Lower leg skin (tissue), 4 donors: ENCODE measurements at regions not wholly inside any gene's neighbourhood (a gene's known extent, or its start where the extent isn't known, plus 50 kb on each side); places are given as distances from the start of the nearest gene placed in this dataset.
"Not testable (repeated sequence)": the region's sequence is repeated elsewhere in the genome, so short reads cannot be mapped to it uniquely, and the experiment has no call there.

Source experiments
- DNase-seq, 2 donors: peaks; one replicate each; pipeline ENCODE4 v3.0.0-alpha.2; 2019; ENCODE audit warnings: low spot score in 2 of 2
- H3K4me3 ChIP-seq: fragments of 200-600 bp; sonication (generic); 2 replicates; pipeline ENCODE4 v1.5.1; 2017; ENCODE audit warnings: mild to moderate bottlenecking, low read depth; ENCODE audit not compliant: poor library complexity, severe bottlenecking
- POLR2A ChIP-seq, 2 donors: fragments of 450-650 bp; IDR thresholded peaks; one replicate each; pipeline ENCODE4 v1.6.1; 2016 to 2017; ENCODE audit warnings: antibody characterized with exemption in 2 of 2, mild to moderate bottlenecking in 1 of 2, moderate library complexity in 1 of 2
- WGBS, 2 donors: methylation state at CpG; one replicate each; pipeline ENCODE4 v1.1.5; 2018; 5-methylcytosine and 5-hydroxymethylcytosine counted together
- intact Hi-C: fragments of 100-400 bp; cut with DNase I; formaldehyde crosslinking; loops from one replicate; pipeline ENCODE4 v1.15.0; 2023; ENCODE audit warnings: low total_unique reads
- TF ChIP-seq, protein P1 (sequence below), 3 donors: fragments of 450-650 bp; IDR thresholded peaks; one replicate each; pipeline ENCODE4 v1.5.1; 2016; ENCODE audit warnings: antibody characterized with exemption in 3 of 3, mild to moderate bottlenecking in 3 of 3, moderate library complexity in 2 of 3

DNA sequence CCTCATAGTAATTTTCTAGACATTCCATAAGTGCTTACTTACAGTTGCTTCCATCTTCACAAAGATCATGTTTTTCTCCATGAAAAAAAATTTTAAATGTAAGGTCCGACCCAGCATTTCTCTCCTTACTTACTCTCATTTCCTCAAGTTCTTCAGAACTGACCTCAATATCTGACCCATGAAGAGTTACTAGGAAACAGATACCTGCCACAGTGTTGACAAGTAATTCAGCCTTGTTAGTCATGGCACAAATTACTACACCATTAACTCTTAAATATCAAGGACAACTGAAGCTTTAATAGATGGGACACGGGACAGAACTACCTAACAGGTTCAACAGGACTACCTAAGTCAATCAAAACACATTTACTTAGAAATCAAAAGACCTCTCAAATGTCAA lies 316.2 kb downstream of the POM121L12 start:
- intact Hi-C loops, result no loop called here
- 61 to 73% methylated on average over 2 of the region's 2 CpGs for WGBS, 2 donors
- TF ChIP-seq, protein P1, sequence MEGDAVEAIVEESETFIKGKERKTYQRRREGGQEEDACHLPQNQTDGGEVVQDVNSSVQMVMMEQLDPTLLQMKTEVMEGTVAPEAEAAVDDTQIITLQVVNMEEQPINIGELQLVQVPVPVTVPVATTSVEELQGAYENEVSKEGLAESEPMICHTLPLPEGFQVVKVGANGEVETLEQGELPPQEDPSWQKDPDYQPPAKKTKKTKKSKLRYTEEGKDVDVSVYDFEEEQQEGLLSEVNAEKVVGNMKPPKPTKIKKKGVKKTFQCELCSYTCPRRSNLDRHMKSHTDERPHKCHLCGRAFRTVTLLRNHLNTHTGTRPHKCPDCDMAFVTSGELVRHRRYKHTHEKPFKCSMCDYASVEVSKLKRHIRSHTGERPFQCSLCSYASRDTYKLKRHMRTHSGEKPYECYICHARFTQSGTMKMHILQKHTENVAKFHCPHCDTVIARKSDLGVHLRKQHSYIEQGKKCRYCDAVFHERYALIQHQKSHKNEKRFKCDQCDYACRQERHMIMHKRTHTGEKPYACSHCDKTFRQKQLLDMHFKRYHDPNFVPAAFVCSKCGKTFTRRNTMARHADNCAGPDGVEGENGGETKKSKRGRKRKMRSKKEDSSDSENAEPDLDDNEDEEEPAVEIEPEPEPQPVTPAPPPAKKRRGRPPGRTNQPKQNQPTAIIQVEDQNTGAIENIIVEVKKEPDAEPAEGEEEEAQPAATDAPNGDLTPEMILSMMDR (IDR thresholded peaks at IDR 0.05), result no peak
- no peak for TF ChIP-seq POLR2A (IDR thresholded peaks at IDR 0.05)
- no peak overlapping the region for H3K4me3 ChIP-seq
- no peak for DNase-seq

DNA sequence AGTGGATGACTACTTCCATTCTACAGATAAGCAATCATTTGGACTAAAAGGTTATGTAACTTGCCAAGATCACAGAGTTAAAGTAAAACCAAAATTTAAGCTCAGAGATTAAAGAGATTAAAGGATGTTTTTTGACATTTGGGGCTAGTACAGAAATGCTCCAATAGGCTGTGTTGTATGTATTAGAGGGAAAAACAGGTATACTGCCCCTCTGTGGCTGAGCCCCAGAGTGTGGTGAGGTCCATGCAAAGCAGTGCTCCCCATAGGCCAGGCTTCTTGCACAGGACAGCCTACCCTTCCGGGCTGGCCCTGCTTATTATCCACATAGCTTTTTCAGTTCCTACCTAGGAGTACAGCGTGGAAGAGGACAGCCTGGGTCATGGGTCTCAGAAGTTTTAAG lies 322.8 kb downstream of the POM121L12 start:
- 77 to 90% methylated on average over 2 of the region's 2 CpGs for WGBS, 2 donors
- TF ChIP-seq, protein P1 (IDR thresholded peaks at IDR 0.05), result no peak
- no peak for TF ChIP-seq POLR2A (IDR thresholded peaks at IDR 0.05)
- H3K4me3 ChIP-seq, result no peak overlapping the region
- no peak for DNase-seq
- intact Hi-C loops, result no loop called here

DNA sequence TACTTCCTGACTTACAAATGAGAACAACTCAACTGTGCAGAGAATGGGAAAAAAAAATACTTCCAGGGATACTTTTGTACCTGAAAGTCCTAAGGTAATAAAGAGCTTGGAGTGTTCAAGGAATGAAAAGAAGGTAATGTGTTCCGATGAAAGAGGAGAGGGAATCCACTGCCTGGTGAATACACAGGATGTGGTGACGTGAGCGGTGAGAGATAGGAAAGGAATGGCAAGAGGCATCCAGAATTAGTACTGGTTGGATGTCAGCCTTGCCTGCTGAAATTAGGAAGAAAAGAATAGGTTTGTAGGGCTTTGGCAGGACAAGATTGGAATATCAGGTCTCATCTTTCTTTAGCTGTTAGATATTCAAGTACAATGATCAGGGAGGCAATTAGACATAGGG lies 347.7 kb downstream of the POM121L12 start:
- no peak overlapping the region for H3K4me3 ChIP-seq
- 87 to 89% methylated on average over 3 of the region's 3 CpGs for WGBS, 2 donors
- no peak for DNase-seq
- TF ChIP-seq, protein P1 (IDR thresholded peaks at IDR 0.05), result no peak
- intact Hi-C loops, result no loop called here

DNA sequence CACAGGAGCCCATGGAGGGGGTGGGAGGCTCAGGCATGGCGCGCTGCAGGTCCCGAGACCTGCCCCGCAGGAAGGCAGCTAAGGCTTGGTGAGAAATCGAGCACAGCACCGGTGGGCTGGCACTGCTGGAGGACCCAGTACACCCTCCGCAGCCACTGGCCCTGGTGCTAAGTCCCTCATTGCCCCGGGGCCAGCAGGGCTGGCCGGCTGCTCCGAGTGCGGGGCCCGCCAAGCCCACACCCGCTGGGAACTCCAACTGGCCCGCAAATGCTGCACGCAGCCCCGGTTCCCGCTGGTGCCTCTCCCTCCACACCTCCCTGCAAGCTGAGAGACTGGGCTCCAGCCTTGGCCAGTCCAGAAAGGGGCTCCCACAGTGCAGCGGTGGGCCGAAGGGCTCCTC lies 349.8 kb downstream of the POM121L12 start:
- DNase-seq, intact Hi-C loops, H3K4me3 ChIP-seq: not testable (repeated sequence)
- WGBS, 2 donors, result 89 to 95% methylated on average over 13 to 17 of the region's 19 CpGs

DNA sequence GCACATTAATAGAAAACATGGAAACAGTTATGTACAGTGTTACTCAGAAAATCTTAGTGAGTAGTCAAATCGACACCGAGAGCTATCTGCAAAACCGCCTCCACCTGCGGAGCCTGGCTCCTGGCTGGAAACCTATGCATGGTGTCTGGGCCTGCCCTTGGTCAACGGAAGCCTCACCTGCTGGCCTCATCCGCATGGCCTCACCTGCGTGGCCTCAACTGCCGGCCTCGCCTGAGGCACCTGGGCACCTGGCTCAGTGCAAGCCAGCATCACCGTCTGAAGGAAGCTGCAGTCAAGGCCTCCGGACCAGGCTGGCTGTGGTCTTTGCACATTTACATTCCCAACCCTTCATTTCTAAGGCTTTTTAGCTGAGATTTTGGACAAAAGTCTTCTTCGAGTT lies 352.1 kb downstream of the POM121L12 start:
- intact Hi-C loops, result no loop called here
- no peak for DNase-seq
- no peak overlapping the region for H3K4me3 ChIP-seq
- 83 to 96% methylated on average over 12 of the region's 12 CpGs for WGBS, 2 donors
- TF ChIP-seq, protein P1 (IDR thresholded peaks at IDR 0.05), result no peak
- no peak for TF ChIP-seq POLR2A (IDR thresholded peaks at IDR 0.05)

DNA sequence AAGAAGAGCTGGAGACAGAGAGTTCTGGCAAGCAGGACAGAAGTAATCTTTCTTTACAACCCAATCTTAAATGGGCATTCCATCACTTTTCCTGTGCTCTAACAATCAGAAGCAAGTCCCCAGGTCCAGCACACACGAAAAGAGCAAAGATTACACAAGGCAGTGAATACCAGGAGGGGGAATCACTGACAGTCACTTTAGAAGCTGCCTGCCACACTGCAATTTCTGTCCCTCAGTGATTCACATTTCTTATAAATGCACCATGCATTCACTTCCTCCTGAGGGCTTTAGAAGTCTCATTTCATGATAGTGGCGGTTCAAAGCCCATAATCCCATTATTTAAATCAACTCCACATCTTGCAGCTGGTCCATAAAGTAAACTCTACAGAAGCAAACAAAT lies 362.5 kb downstream of the POM121L12 start:
- WGBS, 2 donors, result 58 to 72% methylated on average over 2 of the region's 2 CpGs
- no peak overlapping the region for H3K4me3 ChIP-seq
- intact Hi-C loops, result no loop called here
- TF ChIP-seq POLR2A (IDR thresholded peaks at IDR 0.05), result no peak
- TF ChIP-seq, protein P1 (IDR thresholded peaks at IDR 0.05), result no peak
- DNase-seq, result no peak
